Stimulated activated CD8-positive, alpha-beta memory T cell treated with anti-CD3 and anti-CD28 coated beads, Interleukin-15, amount 100 ng/mL, for 48 hours (primary cell): ENCODE measurements at regions not wholly inside any gene's neighbourhood (a gene's known extent, or its start where the extent isn't known, plus 50 kb on each side); places are given as distances from the start of the nearest gene placed in this dataset.

Experiments used
- DNase-seq, 2 donors: peaks; one replicate each; pipeline ENCODE4 v3.0.0-alpha.2; 2020; ENCODE audit warnings: low read depth in 2 of 2

DNA sequence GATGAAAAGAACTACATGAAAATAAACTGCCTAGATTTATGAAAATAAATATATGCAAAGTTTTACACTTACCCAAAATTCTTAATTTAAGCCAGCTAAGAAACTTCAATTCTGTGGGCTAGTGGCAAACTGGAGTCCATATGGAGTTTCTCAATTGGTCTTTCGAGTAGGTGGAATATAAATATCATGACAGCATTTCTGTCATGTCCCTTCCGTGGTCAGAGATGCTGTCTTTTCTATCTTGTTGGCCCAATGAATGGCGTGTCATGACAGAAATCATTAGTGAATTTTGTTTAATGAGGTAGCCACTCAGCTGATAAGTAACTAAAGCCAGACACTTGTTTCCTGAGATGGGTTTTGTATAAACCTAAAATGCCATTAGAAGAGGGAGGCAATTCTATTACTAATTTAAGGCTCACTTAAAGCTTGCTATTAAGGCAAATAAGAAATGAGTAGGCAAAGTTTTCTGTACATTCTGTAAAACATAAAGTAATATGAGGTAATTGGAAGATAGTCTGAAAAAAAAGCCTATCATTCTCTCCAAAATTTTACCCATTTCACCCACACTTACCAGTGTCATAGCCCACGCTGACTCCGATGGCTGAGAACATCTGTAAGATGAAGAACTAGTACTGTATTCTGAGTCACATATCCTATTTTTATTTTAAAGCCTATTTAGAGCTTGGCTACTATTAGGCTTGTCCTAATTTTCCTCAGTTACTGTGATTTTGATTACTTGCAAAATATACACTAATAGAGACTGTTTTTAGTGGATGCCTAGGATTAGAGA lies 419.3 kb upstream of the MEF2C start:
- DNase-seq, result no peak

GRCh38 chr5:89301321-89302025 lies 418.5 kb upstream of the MEF2C start:
- no peak for DNase-seq

- no peak for DNase-seq
Measured at GRCh38 chr5:89300426-89300970, 417.5 kb upstream of the MEF2C start.

DNA sequence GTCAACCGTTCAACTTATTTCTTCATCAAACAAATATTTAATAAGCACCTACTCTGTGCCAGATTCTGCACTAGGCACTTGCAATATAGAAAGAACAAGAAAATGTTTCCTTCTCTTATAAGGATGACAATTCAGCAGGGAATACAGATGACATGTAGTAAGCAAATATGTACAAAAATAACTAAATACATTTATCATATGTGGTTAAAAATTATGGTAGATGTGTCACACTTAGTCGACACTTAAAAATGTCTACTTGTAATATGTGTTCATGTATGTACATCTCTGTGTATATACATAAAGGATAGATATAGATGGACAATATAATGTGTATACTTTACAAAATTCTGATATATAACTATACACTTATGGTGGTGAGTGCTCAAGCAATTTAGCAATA lies 417.0 kb upstream of the MEF2C start:
- DNase-seq, result no peak

- no peak for DNase-seq
Measured at GRCh38 chr5:89297066-89297465, 414.1 kb upstream of the MEF2C start.

DNA sequence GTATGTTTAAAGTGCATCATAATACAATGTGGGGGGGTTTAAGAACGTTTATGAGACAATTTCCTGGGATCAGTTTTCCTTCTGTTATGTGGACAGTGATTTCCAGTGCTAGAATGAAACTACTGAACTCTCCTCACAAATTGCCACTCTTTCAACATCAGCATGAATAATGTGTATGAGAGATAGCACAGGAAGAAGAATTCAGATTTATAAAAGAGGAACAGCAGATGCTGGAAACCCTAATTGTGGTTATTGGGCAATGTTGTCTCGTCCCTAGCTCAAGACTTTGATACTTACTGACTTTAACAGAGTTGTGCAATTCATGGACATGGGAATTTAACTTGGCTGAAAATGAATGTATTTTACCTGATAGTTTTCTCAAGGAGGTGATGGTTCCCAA lies 410.8 kb upstream of the MEF2C start:
- DNase-seq, result no peak

DNA sequence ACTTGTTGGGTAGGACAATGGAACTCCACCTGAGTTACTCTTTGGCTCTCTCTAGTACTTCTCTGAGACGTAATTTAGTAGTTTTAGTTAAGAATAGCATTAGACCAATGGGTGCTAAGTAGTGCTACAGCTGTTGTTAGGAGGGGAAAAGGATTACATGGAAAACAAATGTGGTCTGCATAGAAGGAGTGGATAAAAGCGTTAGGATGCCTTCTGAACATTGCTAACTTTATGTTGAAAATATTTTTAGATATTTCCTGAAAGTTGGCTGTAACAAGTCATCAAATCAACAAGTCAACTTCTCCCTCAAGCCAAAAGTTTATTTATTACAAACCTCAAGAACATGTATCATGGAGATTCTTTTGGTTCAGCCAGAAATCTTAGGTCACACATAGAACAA lies 409.5 kb upstream of the MEF2C start:
- no peak for DNase-seq

- DNase-seq, result no peak
Measured at GRCh38 chr5:89289604-89290003, 406.6 kb upstream of the MEF2C start.

GRCh38 chr5:89287964-89288363 lies 405.0 kb upstream of the MEF2C start:
- DNase-seq, result no peak

GRCh38 chr5:89286320-89286719 lies 403.3 kb upstream of the MEF2C start:
- no peak for DNase-seq

GRCh38 chr5:89283728-89284493 lies 400.9 kb upstream of the MEF2C start:
- no peak for DNase-seq

- no peak for DNase-seq
Measured at GRCh38 chr5:89282554-89283510, 399.8 kb upstream of the MEF2C start.

DNA sequence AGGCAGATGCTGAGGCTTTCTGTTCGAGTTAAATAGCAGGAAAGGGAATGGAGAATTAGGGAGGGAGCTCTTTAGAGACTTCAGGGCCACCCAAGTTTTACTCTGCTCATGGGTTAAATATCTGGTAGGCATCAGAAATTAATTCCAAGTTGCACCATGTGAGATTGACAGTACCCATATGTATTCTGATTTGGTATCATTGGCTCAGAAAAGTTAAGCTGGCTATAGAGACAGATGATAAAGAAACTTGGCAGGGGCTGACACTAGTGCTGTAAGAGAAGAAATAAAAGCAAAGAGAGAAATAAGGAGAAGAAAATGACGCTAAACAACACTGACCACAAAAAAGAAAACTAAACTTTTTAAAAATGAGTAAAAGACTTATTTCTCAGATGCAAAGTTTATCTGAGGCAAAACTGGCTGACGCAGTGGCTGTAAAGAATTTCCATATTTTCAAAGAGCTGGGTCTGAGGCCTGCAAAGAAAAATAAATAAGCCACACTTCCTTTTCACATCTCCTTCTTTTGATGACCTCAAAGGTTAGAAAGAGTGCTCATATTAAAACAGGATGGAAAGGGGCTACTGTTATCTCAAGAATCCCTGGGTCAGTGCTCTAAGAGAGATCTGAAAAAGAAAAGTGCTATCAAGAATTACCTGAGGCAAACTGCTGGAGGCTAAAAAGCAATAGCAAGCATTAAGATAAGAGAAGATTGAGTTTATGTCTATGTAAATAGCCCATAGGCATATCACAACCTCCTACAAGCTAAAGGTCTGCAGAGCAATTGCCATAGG lies 399.0 kb upstream of the MEF2C start:
- no peak for DNase-seq

DNA sequence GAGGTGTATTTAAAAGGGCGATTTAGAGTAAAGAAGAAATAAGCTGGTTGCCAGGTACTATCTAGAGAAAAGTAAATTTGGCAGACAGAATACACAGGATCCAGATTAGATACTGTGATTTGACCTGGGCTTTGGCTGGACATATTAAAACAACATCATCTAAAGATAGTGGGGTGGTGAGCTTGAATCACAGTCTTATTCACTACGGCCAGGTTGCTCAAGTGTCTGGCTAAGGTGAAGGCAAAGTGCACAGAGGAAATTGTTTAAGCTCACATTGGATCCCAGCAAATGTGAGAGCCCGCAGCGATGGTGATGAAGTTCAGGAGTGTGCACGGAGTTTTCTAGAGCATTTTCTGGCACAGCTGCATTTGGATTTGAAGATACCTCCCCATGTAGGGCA lies 398.2 kb upstream of the MEF2C start:
- no peak for DNase-seq

DNA sequence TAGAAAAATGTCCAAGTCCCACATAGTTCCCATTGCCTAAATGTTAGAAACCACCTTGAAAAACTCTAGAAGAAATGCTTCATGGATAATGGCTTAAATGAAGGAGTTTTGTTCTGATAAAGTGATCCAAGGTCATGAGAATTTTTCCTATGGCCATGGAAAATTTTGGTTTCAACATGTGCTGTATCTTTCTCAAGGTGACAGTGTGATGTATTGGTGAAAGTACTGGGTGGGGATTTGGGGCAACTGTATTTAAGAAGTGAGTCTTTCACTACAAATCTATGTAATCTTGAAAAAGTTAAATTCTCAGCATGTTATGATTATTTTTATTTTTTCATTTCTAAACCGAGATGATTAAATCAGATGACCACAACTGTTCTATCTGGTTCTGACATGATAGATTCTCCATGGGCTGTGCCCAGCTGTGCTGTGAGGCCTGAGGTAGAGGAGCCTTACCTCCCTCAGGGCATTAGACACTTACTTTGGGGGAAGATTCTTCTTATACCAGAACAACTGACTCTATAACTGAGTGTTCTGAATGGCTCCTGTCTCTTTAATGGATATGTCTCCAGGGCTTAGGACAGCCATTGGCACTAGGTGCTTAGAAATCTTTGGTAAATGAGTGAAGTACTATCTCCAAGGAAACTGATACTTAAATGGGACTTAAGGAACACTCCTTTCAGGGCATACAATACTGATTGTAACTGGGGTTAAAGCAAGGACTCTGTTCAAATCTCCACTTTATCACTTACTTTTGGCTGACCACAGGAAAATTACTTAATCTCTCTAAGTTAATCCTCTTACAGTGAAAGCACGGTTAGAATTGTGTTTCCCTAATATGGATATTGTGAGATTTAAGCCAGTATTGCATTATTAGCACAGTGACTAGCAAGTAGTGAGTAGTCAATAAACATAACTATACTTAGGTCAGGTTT lies 397.4 kb upstream of the MEF2C start:
- DNase-seq, result no peak

DNA sequence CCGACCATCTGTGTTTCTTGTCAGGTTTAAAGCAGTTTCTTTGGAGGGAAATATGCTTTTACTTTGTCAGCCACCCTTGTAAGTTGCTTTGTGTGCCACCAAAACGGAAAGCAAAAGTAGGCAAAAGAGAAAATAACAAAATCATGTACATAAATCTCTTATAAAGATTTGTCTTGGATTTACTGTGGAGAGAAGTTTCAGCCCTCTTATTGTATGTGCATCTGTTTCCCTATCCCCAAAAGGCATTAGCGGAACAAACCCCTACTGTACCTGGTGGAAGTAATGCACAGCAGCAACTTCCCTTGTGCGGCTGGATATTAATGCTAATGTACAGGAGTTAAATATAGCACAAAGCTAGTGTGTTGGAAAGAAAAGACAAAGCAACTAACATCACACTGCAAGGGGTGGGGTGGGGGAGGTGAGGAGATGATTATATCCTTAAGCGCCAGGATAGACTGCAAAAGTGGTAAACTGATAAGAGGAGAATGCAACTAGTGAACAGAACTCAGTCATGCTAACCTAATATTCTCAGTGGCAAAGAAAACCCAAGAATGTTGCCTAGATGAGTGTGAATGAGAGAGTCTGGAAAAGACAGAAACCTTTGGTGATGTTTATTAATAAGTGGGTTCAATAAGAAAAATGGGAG lies 396.5 kb upstream of the MEF2C start:
- DNase-seq, result no peak

DNA sequence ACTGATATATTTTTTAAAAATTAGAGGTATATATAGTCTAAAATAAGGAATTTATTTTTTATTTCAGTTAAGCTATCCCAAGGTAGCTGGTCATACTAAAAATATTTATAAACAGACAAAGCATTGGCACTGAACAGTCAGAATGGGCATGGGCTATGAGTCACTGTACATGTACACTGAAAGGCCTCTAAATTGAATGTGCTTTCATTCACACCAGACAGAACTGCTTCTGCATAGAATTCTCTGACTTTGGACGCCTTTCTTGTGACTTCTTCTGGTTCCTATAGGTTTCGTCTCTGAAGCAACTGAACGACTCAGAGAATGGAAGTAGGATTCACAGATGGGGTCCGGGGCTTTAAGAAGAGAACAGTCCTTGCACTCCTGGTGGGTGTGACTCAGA lies 394.8 kb upstream of the MEF2C start:
- no peak for DNase-seq

DNA sequence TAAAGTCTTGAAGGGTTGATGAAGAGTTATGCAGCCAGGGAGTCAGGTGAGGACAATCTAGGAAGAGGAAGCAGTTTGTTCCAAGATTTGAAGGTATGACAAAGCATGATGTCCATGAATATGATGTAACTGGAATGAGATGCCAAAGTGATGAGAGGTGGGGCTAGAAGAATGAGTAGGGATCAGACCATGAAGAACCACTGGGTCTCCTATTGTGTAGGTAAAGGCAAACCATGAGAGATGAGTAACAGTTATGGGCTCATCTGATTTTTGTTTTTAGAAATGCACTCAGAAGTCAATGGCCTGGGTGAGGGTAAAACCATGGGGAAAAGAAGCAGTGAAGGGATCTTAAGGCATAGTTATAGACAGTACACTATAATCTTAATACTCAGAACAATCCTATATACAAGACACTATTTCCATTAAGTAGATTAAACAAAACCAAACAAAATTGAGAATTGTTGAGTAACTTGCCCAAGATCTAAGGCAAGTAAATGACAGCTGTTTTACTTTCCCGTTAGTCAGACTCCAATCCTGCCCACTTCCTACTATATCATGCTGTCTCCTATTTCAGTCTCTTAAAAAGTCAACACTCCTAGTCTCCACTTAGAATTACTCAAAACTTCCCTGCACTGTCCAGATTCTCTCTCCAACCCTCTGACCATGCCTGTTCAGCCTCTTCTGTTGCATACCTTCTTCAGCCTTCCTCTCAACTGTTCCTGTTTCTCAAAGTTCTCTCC lies 393.8 kb upstream of the MEF2C start:
- no peak for DNase-seq
